ENCODE measurements at regions not wholly inside any gene's neighbourhood (a gene's known extent, or its start where the extent isn't known, plus 50 kb on each side); places are given as distances from the start of the nearest gene placed in this dataset.

GRCh38 chr3:102099913-102100312 lies 250.6 kb downstream of the NFKBIZ start:
- H3K9me3 ChIP-seq (replicated peaks) = no peaks in the 10 kb centered on the region
- H3K36me3 ChIP-seq = no peaks in the 10 kb centered on the region
- H3K4me1 ChIP-seq = peaks cover 2% of the 10 kb centered on the region
- H3K4me3 ChIP-seq = no peak overlapping the region
- no peaks in the 10 kb centered on the region for H3K27me3 ChIP-seq
- DNase-seq = no peak
- no peak overlapping the region for H3K27ac ChIP-seq

GRCh38 chr3:102102394-102102793 lies 253.1 kb downstream of the NFKBIZ start:
- Histone ChIP-seq H3K4me3 (no peak overlapping the region), H3K27me3 (no peaks in the 10 kb centered on the region), H3K9me3 (replicated peaks) (no peaks in the 10 kb centered on the region), H3K27ac (no peak overlapping the region), H3K36me3 (no peaks in the 10 kb centered on the region), H3K4me1 (peaks cover 8% of the 10 kb centered on the region)
- DNase-seq = no peak

DNA sequence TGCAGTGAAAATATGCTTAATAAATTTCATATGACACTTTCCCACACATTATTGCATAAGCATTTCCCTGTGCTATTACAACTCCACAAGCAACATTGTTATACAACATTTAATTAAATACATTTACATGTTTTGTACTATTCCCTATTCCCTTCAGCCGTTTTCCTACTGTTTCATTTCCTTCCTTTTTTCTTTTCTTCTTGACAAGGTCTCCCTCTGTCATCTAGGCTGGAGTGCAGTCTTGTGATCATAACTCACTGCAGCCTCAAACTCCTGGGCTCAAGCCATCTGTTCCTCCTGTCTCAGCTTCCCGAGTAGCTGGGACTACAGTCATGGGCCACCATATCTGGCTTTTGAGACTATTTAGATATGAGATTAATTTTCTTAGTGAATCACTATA lies 254.7 kb downstream of the NFKBIZ start:
- no peak overlapping the region for H3K4me3 ChIP-seq
- H3K27ac ChIP-seq = no peak overlapping the region
- no peaks in the 10 kb centered on the region for H3K36me3 ChIP-seq
- H3K9me3 ChIP-seq (replicated peaks) = no peaks in the 10 kb centered on the region
- no peak for DNase-seq
- peaks cover 8% of the 10 kb centered on the region for H3K4me1 ChIP-seq
- no peaks in the 10 kb centered on the region for H3K27me3 ChIP-seq

GRCh38 chr3:102105193-102105592 lies 255.9 kb downstream of the NFKBIZ start:
- Histone ChIP-seq H3K4me1 (peaks cover 8% of the 10 kb centered on the region), H3K27me3 (no peaks in the 10 kb centered on the region), H3K36me3 (no peaks in the 10 kb centered on the region), H3K9me3 (replicated peaks) (no peaks in the 10 kb centered on the region), H3K4me3 (no peak overlapping the region), H3K27ac (no peak overlapping the region)
- peak; percentile 43 to 68 for DNase-seq

DNA sequence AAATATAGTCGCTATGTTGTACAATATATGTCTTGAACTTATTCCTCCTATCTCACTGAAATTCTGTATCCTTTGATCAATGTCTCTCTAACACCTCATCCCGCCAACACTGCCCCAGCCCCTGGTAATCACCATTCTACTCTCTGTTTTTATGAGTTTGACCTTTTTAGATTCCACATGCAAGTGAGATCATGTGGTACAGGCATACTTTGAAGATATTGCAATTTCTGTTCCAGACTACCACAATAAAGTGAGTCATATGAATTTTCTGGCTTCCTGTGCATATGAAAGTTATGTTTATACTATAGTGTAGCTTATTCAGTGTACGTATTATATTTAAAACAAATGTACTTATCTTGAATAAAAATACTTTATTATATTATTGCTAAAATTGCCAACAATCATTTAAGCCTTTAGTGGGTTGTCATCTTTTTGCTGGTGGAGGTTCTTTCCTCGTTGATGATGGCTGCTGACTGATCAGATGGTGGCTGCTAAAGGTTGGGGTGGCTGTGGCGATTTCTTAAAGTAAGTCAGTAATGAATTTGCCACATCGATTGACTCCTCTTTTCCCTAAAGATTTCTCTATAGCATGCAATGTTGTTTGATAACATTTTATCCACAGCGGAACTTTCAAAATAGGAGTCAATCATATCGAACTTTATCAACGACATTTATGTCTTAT lies 257.2 kb downstream of the NFKBIZ start:
- no peaks in the 10 kb centered on the region for H3K36me3 ChIP-seq
- no peak overlapping the region for H3K27ac ChIP-seq
- H3K4me1 ChIP-seq = peaks cover 8% of the 10 kb centered on the region
- H3K9me3 ChIP-seq (replicated peaks) = no peaks in the 10 kb centered on the region
- H3K4me3 ChIP-seq = no peak overlapping the region
- no peaks in the 10 kb centered on the region for H3K27me3 ChIP-seq
- no peak for DNase-seq

DNA sequence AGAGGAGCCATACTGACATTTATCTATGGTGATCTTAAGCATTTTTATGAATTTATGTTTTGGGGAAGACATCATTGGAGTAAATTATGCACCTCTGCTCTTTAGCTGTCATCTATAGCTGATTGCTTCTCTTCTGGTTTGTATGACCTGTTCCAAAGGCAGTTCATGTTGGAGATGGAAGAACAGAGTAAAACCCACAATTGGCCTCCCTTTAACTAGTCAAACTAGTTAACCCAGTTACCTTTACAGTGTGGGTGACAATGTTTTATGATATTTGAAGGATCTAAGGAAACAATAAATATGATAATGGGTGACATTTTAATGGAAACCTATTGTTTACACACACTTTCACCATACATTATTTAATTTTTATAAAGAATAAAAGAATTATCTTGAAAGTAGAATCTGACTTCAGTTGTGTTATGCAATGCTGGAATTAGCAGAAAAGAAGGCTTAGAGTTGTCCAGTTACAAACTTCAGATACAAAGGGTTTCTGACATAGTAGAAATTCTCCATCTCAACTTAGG lies 263.5 kb downstream of the NFKBIZ start:
- Histone ChIP-seq H3K9me3 (replicated peaks) (no peaks in the 10 kb centered on the region), H3K4me3 (no peak overlapping the region), H3K27ac (no peak overlapping the region), H3K36me3 (no peaks in the 10 kb centered on the region), H3K4me1 (no peaks in the 10 kb centered on the region), H3K27me3 (no peaks in the 10 kb centered on the region)
- no peak for DNase-seq

- no peaks in the 10 kb centered on the region for H3K9me3 ChIP-seq (replicated peaks)
- no peak overlapping the region for H3K4me3 ChIP-seq
- no peaks in the 10 kb centered on the region for H3K4me1 ChIP-seq
- no peak overlapping the region for H3K27ac ChIP-seq
- H3K36me3 ChIP-seq = no peaks in the 10 kb centered on the region
- no peak for DNase-seq
- no peaks in the 10 kb centered on the region for H3K27me3 ChIP-seq
These were observed 264.2 kb downstream of the NFKBIZ start for GRCh38 chr3:102113421-102114041.

DNA sequence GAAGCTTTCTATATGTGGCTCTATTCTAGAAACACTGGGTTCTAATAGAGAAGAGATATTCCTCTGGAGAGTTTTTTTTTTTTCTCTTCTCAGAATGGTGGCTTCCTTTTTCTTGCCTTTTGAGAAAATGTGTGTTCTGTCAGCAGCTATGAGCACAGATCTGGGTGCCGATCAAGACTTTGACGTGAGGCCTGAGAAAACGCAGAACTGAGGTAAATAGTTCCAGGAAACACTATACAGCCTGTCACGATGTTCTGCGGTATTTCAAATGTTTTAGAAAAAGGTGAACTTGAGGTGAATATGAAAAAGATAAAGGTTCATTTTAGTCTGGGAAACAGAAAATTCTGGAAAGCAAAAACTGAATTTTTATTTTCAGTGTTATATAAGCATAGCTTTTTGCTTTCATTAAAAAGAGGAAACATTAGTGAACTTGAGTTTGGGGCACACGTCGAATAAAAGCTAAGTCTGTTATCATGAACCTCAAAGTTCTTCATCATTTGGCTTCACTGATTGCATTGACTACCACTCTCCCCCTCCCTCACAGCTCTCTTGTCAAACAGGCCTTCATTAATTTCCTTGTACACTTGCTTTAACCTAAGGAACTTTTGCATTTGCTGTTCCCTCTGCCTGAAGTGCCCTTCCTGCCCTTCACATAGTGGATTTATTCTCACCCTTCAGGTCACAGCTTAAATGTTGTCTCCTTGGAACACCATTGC lies 265.1 kb downstream of the NFKBIZ start:
- Histone ChIP-seq H3K36me3 (no peaks in the 10 kb centered on the region), H3K27me3 (no peaks in the 10 kb centered on the region), H3K9me3 (replicated peaks) (no peaks in the 10 kb centered on the region), H3K4me3 (no peak overlapping the region), H3K4me1 (no peaks in the 10 kb centered on the region), H3K27ac (no peak overlapping the region)
- DNase-seq = no peak

DNA sequence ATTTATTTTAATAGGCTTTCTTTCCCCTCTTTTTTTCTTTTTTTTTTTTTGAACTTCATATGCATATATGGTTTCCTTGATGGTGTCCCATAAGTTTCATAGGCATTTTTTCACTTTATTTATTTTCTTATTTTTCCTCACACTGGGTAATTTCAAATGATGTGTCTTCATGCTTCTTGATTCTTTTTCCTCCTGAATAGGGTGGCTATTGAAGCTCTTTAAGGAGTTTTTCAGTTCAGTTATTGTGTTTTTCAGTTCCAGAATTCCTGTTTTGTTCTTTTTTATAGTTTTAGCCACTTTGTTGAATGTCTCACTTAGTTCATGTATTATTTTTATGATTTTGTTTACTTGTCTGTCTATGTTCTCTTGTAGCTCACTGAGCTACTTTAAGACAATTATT lies 273.2 kb downstream of the NFKBIZ start:
- DNase-seq = no peak
- Histone ChIP-seq H3K27ac (no peak overlapping the region), H3K27me3 (no peaks in the 10 kb centered on the region), H3K4me3 (no peak overlapping the region), H3K9me3 (replicated peaks) (peaks cover 11% of the 10 kb centered on the region), H3K4me1 (no peaks in the 10 kb centered on the region), H3K36me3 (no peaks in the 10 kb centered on the region)

DNA sequence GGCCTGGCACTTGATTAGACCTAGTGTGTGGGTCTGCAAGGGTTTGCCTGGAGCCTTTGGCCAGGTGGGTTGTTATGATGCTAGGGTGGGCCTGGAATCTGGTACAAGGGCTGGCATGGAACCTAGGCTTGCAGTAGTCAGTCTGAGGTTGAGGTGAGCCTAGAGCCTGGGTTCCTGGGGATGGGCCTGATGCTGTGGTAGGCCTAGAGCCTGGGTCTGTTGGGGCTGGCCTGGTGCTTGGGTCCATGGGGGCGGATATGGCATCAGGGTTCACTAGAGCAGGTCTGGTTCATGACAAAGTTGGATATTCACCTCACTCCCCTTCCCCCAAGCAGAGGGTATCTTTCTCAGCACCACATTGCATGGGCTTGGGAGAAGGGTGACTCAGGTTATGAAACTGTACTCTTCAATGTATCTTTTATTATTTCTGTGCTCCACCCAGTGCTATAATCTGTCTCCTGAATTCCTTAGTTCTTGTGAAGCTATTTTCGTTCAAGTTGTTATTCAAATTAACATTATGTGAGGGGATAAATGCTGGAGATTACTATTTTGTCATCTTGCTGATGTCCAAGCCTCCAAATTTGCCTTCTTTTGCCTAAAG lies 274.4 kb downstream of the NFKBIZ start:
- no peak for DNase-seq
- no peaks in the 10 kb centered on the region for H3K27me3 ChIP-seq
- no peak overlapping the region for H3K4me3 ChIP-seq
- no peaks in the 10 kb centered on the region for H3K36me3 ChIP-seq
- peaks cover 14% of the 10 kb centered on the region for H3K9me3 ChIP-seq (replicated peaks)
- no peak overlapping the region for H3K27ac ChIP-seq
- no peaks in the 10 kb centered on the region for H3K4me1 ChIP-seq

- no peak for DNase-seq
- H3K4me1 ChIP-seq = no peaks in the 10 kb centered on the region
- H3K4me3 ChIP-seq = no peak overlapping the region
- no peaks in the 10 kb centered on the region for H3K27me3 ChIP-seq
- H3K36me3 ChIP-seq = no peaks in the 10 kb centered on the region
- peaks cover 14% of the 10 kb centered on the region for H3K9me3 ChIP-seq (replicated peaks)
- no peak overlapping the region for H3K27ac ChIP-seq
These were observed 275.0 kb downstream of the NFKBIZ start for GRCh38 chr3:102124282-102124681.

DNA sequence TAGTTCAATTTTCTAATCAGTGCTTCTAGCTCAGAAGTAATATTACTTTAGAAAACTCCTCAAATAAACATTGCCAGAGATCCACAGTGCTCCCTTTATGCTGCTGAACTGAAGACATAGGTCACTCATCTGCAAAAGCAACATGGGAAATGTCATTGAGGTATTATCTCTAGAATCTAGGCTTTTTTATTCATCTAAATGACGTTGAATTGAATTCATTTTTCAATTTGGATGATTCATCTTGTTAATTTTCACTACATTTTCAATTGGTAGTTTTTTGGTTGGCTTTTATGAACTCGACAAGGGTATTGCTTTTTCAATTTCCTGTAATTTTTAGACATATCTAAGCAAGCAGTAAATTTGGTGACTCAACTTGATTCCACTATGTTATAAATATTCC lies 275.4 kb downstream of the NFKBIZ start:
- DNase-seq = no peak
- H3K27ac ChIP-seq = no peak overlapping the region

DNA sequence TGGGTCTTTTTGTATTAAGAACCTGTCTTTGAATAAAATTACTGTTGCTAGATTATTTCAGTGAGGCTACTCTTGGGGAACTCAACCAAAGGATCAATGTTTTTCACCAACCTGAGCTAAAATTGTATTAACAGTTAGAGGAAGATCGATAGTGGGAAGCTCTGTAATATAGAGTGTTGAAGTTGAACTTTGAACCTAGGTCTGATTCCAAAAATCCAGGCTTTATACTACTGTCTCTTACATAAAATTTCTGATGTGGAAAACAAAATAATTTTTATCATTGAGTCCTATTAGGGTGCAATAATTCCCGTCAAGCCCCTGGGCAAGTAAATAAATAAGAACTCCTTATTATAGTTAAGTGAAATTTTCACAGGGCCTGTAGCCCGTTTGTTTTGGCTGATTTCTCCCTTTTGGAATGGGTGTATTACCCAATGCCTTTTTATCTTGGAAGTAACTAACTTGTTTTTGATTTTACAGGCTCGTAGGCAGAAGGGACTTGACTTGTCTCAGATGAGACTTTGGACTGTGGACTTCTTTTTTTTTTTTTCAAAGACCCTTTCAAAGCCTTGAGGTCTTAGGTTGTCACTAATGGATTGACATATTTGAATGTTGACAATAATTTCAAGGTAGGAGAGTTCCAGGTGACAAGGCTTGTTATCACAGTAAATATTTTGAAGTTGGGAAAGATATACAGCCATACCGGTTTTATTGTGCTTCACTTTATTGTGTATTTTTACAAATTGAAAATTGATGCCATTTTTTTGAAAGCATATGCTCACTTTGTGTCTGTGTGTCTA lies 276.1 kb downstream of the NFKBIZ start:
- no peak overlapping the region for H3K27ac ChIP-seq
- no peaks in the 10 kb centered on the region for H3K4me1 ChIP-seq
- no peaks in the 10 kb centered on the region for H3K36me3 ChIP-seq
- peaks cover 14% of the 10 kb centered on the region for H3K9me3 ChIP-seq (replicated peaks)
- DNase-seq = no peak
- H3K27me3 ChIP-seq = no peaks in the 10 kb centered on the region
- H3K4me3 ChIP-seq = no peak overlapping the region

More for the DNA sequence above, 275.4 kb downstream of the NFKBIZ start:
- H3K4me1 ChIP-seq = no peaks in the 10 kb centered on the region
- peaks cover 14% of the 10 kb centered on the region for H3K9me3 ChIP-seq (replicated peaks)
- H3K4me3 ChIP-seq = no peak overlapping the region
- no peaks in the 10 kb centered on the region for H3K27me3 ChIP-seq
- H3K36me3 ChIP-seq = no peaks in the 10 kb centered on the region

DNA sequence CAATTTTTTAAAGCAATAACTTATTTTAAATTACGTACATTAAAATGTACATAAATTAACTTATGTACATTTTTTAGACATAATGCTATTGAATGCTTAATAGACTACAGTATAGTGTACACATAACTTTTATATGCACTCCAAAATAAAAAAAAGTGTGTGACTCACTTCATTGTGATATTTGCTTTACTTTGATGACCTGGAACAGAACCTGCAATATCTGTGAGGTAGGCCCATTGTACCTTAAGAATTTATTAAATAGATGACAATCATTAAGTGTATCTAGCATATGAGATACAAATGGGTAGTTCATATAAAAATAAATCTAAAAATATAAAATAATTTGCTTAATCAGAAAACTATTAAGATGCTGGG lies 276.7 kb downstream of the NFKBIZ start:
- peaks cover 14% of the 10 kb centered on the region for H3K9me3 ChIP-seq (replicated peaks)
- no peak overlapping the region for H3K27ac ChIP-seq
- H3K4me1 ChIP-seq = no peaks in the 10 kb centered on the region
- no peaks in the 10 kb centered on the region for H3K36me3 ChIP-seq
- no peaks in the 10 kb centered on the region for H3K27me3 ChIP-seq
- DNase-seq = no peak
- H3K4me3 ChIP-seq = no peak overlapping the region
